OCI-LY3 (cell line): ENCODE measurements at regions not wholly inside any gene's neighbourhood (a gene's known extent, or its start where the extent isn't known, plus 50 kb on each side); places are given as distances from the start of the nearest gene placed in this dataset.

Experiments used
- H2AFZ ChIP-seq: fragments of 200-600, 300-600 bp; shearing (Covaris generic); 2 replicates; pipeline ENCODE4 v1.6.0; 2014; ENCODE audit warnings: antibody characterized with exemption, low read depth, low read length
- H3K27ac ChIP-seq: fragments of 200-600, 300-600 bp; sonication (generic); 2 replicates; pipeline ENCODE4 v1.5.1; 2014; ENCODE audit warnings: mild to moderate bottlenecking, low read length, moderate library complexity, mixed read lengths
- H3K27me3 ChIP-seq: fragments of 200-600, 300-600 bp; sonication (generic); 2 replicates; pipeline ENCODE4 v1.6.1; 2014; ENCODE audit warnings: low read depth, low read length, mixed read lengths
- H3K36me3 ChIP-seq: fragments of 200-600, 300-600 bp; sonication (generic); replicated peaks from 2 replicates; pipeline ENCODE3; 2014; ENCODE audit warnings: low read depth, low read length, mixed read lengths
- H3K4me1 ChIP-seq: fragments of 300-600, 200-600 bp; sonication (generic); 2 replicates; pipeline ENCODE4 v1.6.1; 2014; ENCODE audit warnings: low read length, mixed read lengths
- H3K4me2 ChIP-seq: fragments of 200-600, 300-600 bp; sonication (generic); 2 replicates; pipeline ENCODE4 v1.6.1; 2014; ENCODE audit warnings: low read length, mixed read lengths
- H3K4me3 ChIP-seq: fragments of 300-600, 200-600 bp; sonication (generic); 2 replicates; pipeline ENCODE4 v1.5.1; 2014; ENCODE audit warnings: antibody characterized with exemption, mild to moderate bottlenecking, low read length, moderate library complexity
- H3K79me2 ChIP-seq: fragments of 300-600, 200-600 bp; shearing (Covaris generic); 2 replicates; pipeline ENCODE4 v1.6.1; 2014; ENCODE audit warnings: mild to moderate bottlenecking, low read length, mixed read lengths
- H3K9ac ChIP-seq: fragments of 300-600, 200-600 bp; shearing (Covaris generic); 2 replicates; pipeline ENCODE4 v1.6.0; 2014; ENCODE audit warnings: mild to moderate bottlenecking, low read length, moderate library complexity
- H3K9me3 ChIP-seq: fragments of 200-600, 300-600 bp; shearing (Covaris generic); 2 replicates; pipeline ENCODE4 v1.6.1; 2014; ENCODE audit warnings: low read length, mixed read lengths; ENCODE audit not compliant: insufficient read depth
- H4K20me1 ChIP-seq: fragments of 200-600, 300-600 bp; sonication (generic); 2 replicates; pipeline ENCODE4 v1.6.1; 2016; ENCODE audit warnings: low read length, mixed read lengths; ENCODE audit not compliant: insufficient read depth
- EZH2phosphoT487 ChIP-seq: fragments of 200-600 bp; shearing (Covaris generic); IDR thresholded peaks from 2 replicates; pipeline ENCODE4 v1.6.1; 2018; ENCODE audit warnings: antibody characterized with exemption, mixed run types, low read depth
- TF ChIP-seq, protein P1 (sequence below): fragments of 200-600, 300-600 bp; sonication (generic); IDR thresholded peaks from 2 replicates; pipeline ENCODE4 v1.5.1; 2014; ENCODE audit warnings: antibody characterized with exemption, low read length, low read depth

DNA sequence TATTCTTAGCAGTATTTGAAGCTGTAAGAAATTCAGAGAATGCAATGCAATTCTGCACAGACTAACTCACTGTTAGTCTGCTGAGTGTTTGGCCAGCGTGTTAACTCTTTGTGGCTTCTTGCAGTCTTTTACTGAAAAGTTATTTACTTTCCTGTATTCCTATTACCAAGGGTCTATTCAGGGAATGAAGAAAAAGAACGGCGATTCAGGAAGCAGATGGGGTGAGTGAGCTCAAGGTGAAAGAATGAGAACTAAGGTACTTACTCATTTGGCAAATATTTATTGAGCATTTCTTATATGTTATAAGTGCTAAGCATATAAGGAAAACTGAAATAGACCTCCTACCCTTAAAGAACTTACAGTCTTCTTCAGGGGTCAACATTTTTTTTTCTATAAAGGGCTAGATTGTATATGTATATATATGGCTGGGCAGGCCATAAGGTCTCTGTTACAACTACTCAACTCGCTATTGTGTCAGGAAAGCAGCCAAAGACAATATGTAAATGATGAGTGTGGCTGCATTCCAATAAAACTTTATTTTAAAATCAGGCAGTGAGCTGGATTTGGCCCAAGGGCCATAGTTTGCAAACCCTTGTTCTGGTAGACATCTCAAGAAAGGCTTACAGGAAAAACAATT, 271.9 kb upstream of the GADL1 start:
- Histone ChIP-seq H3K4me1 (no peaks in the 10 kb centered on the region), H3K4me2 (no peak overlapping the region), H3K27ac (no peak overlapping the region), H4K20me1 (no peaks in the 10 kb centered on the region), H3K27me3 (no peaks in the 10 kb centered on the region), H3K79me2 (no peaks in the 10 kb centered on the region), H3K9me3 (no peaks in the 10 kb centered on the region), H2AFZ (no peak overlapping the region), H3K9ac (no peak overlapping the region), H3K4me3 (no peak overlapping the region), H3K36me3 (no peaks in the 10 kb centered on the region)
- no peak for TF ChIP-seq EZH2phosphoT487
- TF ChIP-seq, protein P1, sequence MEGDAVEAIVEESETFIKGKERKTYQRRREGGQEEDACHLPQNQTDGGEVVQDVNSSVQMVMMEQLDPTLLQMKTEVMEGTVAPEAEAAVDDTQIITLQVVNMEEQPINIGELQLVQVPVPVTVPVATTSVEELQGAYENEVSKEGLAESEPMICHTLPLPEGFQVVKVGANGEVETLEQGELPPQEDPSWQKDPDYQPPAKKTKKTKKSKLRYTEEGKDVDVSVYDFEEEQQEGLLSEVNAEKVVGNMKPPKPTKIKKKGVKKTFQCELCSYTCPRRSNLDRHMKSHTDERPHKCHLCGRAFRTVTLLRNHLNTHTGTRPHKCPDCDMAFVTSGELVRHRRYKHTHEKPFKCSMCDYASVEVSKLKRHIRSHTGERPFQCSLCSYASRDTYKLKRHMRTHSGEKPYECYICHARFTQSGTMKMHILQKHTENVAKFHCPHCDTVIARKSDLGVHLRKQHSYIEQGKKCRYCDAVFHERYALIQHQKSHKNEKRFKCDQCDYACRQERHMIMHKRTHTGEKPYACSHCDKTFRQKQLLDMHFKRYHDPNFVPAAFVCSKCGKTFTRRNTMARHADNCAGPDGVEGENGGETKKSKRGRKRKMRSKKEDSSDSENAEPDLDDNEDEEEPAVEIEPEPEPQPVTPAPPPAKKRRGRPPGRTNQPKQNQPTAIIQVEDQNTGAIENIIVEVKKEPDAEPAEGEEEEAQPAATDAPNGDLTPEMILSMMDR = no peak

GRCh38 chr3:31167666-31168065, 273.2 kb upstream of the GADL1 start:
- Histone ChIP-seq H4K20me1 (no peaks in the 10 kb centered on the region), H3K36me3 (no peaks in the 10 kb centered on the region), H3K27ac (no peak overlapping the region), H3K4me1 (no peaks in the 10 kb centered on the region), H3K79me2 (no peaks in the 10 kb centered on the region), H3K9me3 (no peaks in the 10 kb centered on the region), H3K27me3 (no peaks in the 10 kb centered on the region), H2AFZ (no peak overlapping the region), H3K9ac (no peak overlapping the region), H3K4me3 (no peak overlapping the region), H3K4me2 (no peak overlapping the region)
- TF ChIP-seq EZH2phosphoT487 = no peak
- TF ChIP-seq, protein P1 = no peak

DNA sequence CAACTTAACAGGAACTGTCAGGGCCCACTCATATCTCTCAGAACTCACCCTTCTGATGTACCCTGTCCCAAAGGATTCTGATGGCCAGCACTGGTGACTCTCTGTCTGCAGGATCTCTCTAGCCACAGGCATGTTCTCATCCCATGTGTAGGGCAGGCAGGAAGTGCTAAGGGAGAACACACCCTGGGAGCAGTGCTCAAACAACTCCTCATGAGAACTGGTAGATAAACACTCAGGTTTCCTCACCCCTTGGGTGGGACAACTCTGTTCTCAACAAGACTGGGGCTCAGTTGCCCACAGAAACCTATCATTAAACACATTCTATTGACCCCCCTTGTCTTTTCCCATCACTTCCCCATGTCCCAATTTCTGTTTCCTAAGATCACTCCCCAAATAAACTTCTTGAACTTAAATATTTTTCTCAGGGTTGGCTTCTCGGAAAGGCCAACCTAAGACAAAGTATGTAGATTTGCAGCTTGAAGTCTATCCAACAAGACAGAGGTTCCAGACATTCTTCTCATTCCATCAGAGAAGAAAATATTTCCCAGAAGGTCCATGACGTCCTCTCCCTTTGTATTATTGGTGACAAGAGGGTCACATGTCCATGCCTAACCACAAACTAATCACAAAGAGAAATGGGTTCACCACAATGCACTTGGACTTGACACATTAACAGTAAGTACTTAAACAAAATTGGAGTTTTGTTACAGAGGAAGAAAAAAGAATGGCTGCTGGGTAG, 276.6 kb upstream of the GADL1 start:
- no peak for TF ChIP-seq EZH2phosphoT487
- TF ChIP-seq, protein P1 = no peak
- H3K79me2 ChIP-seq = no peaks in the 10 kb centered on the region
- H3K36me3 ChIP-seq = no peaks in the 10 kb centered on the region
- no peak overlapping the region for H2AFZ ChIP-seq
- no peaks in the 10 kb centered on the region for H3K27me3 ChIP-seq
- no peaks in the 10 kb centered on the region for H3K9me3 ChIP-seq
- H3K27ac ChIP-seq = no peak overlapping the region
- H3K4me3 ChIP-seq = no peak overlapping the region
- no peaks in the 10 kb centered on the region for H4K20me1 ChIP-seq
- no peak overlapping the region for H3K4me2 ChIP-seq
- H3K4me1 ChIP-seq = peaks cover 14% of the 10 kb centered on the region
- H3K9ac ChIP-seq = no peak overlapping the region

GRCh38 chr3:31172336-31172735, 277.9 kb upstream of the GADL1 start:
- peaks cover 14% of the 10 kb centered on the region for H3K4me1 ChIP-seq
- no peak overlapping the region for H3K4me3 ChIP-seq
- TF ChIP-seq, protein P1 = no peak
- no peak for TF ChIP-seq EZH2phosphoT487
- H3K27ac ChIP-seq = no peak overlapping the region
- no peaks in the 10 kb centered on the region for H3K27me3 ChIP-seq
- no peak overlapping the region for H2AFZ ChIP-seq
- no peaks in the 10 kb centered on the region for H3K79me2 ChIP-seq
- no peak overlapping the region for H3K4me2 ChIP-seq
- H3K9me3 ChIP-seq = no peaks in the 10 kb centered on the region
- H3K9ac ChIP-seq = no peak overlapping the region
- H3K36me3 ChIP-seq = no peaks in the 10 kb centered on the region
- H4K20me1 ChIP-seq = no peaks in the 10 kb centered on the region
